ENCODE measurements at regions not wholly inside any gene's neighbourhood (a gene's known extent, or its start where the extent isn't known, plus 50 kb on each side); places are given as distances from the start of the nearest gene placed in this dataset.
"Not testable (repeated sequence)": the region's sequence is repeated elsewhere in the genome, so short reads cannot be mapped to it uniquely, and the experiment has no call there.

- peaks cover 6% of the 10 kb centered on the region for H3K27me3 ChIP-seq (ENCODE audit: control insufficient read depth, insufficient read depth, low read length, poor library complexity, severe bottlenecking)
- H3K27ac ChIP-seq (ENCODE audit: low read depth, low read length), result no peak overlapping the region
- no peaks in the 10 kb centered on the region for H3K36me3 Mint-ChIP-seq (ENCODE audit: low read depth)
- WGBS, 2 experiments (ENCODE audit: insufficient coverage in 1 of 2, insufficient read length in 1 of 2), result 13% methylated on average over 2 of the region's 2 CpGs; no CpG with 5 or more reads in 1 of the 2 experiments
- peaks cover 2% of the 10 kb centered on the region for H3K27me3 Mint-ChIP-seq (ENCODE audit: insufficient read depth)
- no peak overlapping the region for H3K4me3 Mint-ChIP-seq
- no peak for TF ChIP-seq CTCF (conservative IDR thresholded peaks at IDR 0.05)
- H3K9ac ChIP-seq (ENCODE audit: extremely low read depth, low read length, poor library complexity, severe bottlenecking), result no peak overlapping the region
- no peaks in the 10 kb centered on the region for H3K36me3 ChIP-seq (ENCODE audit: control insufficient read depth, insufficient read depth, low read length)
- H3K4me1 Mint-ChIP-seq, result peaks cover 5% of the 10 kb centered on the region
- no peaks in the 10 kb centered on the region for H3K4me1 ChIP-seq (ENCODE audit: control insufficient read depth, insufficient read depth, low read length)
- no peak for DNase-seq
- H3K9me3 Mint-ChIP-seq, result no peaks in the 10 kb centered on the region
- H3K9me3 ChIP-seq (ENCODE audit: control insufficient read depth, low read length), result no peaks in the 10 kb centered on the region
- no peak overlapping the region for H3K27ac Mint-ChIP-seq
- H3K4me3 ChIP-seq (ENCODE audit: low read length), result no peak overlapping the region
These were observed 101.6 kb downstream of the OTUD1 start for GRCh38 chr10:23540401-23541030.

GRCh38 chr10:23543691-23544380 lies 105.0 kb downstream of the OTUD1 start:
- no peak for TF ChIP-seq CTCF (conservative IDR thresholded peaks at IDR 0.05)
- 87 to 90% methylated on average over 3 to 9 of the region's 9 CpGs for WGBS, 2 experiments (ENCODE audit: insufficient coverage in 1 of 2, insufficient read length in 1 of 2)
- no peaks in the 10 kb centered on the region for H3K9me3 ChIP-seq (ENCODE audit: control insufficient read depth, low read length)
- H3K4me1 ChIP-seq (ENCODE audit: control insufficient read depth, insufficient read depth, low read length), result no peaks in the 10 kb centered on the region
- H3K27me3 ChIP-seq (ENCODE audit: control insufficient read depth, insufficient read depth, low read length, poor library complexity, severe bottlenecking), result no peaks in the 10 kb centered on the region
- no peak overlapping the region for H3K9ac ChIP-seq (ENCODE audit: extremely low read depth, low read length, poor library complexity, severe bottlenecking)
- peaks cover 5% of the 10 kb centered on the region for H3K4me1 Mint-ChIP-seq
- no peak overlapping the region for H3K27ac Mint-ChIP-seq
- no peak overlapping the region for H3K27ac ChIP-seq (ENCODE audit: low read depth, low read length)
- H3K4me3 ChIP-seq (ENCODE audit: low read length), result no peak overlapping the region
- no peaks in the 10 kb centered on the region for H3K36me3 Mint-ChIP-seq (ENCODE audit: low read depth)
- no peaks in the 10 kb centered on the region for H3K27me3 Mint-ChIP-seq (ENCODE audit: insufficient read depth)
- H3K9me3 Mint-ChIP-seq, result peaks cover 3% of the 10 kb centered on the region
- no peaks in the 10 kb centered on the region for H3K36me3 ChIP-seq (ENCODE audit: control insufficient read depth, insufficient read depth, low read length)
- DNase-seq, result no peak
- H3K4me3 Mint-ChIP-seq, result no peak overlapping the region

GRCh38 chr10:23545866-23546265 lies 107.0 kb downstream of the OTUD1 start:
- not testable (repeated sequence) for H3K9me3 ChIP-seq (ENCODE audit: control insufficient read depth, low read length); DNase-seq; H3K27me3 ChIP-seq (ENCODE audit: control insufficient read depth, insufficient read depth, low read length, poor library complexity, severe bottlenecking); H3K4me3 Mint-ChIP-seq; H3K9me3 Mint-ChIP-seq; H3K9ac ChIP-seq (ENCODE audit: extremely low read depth, low read length, poor library complexity, severe bottlenecking); H3K36me3 ChIP-seq (ENCODE audit: control insufficient read depth, insufficient read depth, low read length); H3K27ac Mint-ChIP-seq; H3K36me3 Mint-ChIP-seq (ENCODE audit: low read depth); H3K27ac ChIP-seq (ENCODE audit: low read depth, low read length); H3K4me3 ChIP-seq (ENCODE audit: low read length); H3K4me1 Mint-ChIP-seq; H3K27me3 Mint-ChIP-seq (ENCODE audit: insufficient read depth); H3K4me1 ChIP-seq (ENCODE audit: control insufficient read depth, insufficient read depth, low read length)
- 95 to 100% methylated on average over 2 of the region's 2 CpGs for WGBS, 2 experiments (ENCODE audit: insufficient coverage in 1 of 2, insufficient read length in 1 of 2)

All from endodermal cell (in vitro differentiated cells).